Panc1 (cell line): ENCODE measurements at regions not wholly inside any gene's neighbourhood (a gene's known extent, or its start where the extent isn't known, plus 50 kb on each side); places are given as distances from the start of the nearest gene placed in this dataset.

Experiments used
- CTCF ChIP-seq: fragments of 450-650 bp; IDR thresholded peaks from 2 replicates; pipeline ENCODE4 v1.5.1; 2017; ENCODE audit warnings: mild to moderate bottlenecking
- POLR2AphosphoS5 ChIP-seq: IDR thresholded peaks from 2 replicates; pipeline ENCODE4 v1.6.1; 2012; ENCODE audit warnings: mild to moderate bottlenecking, low read depth, low read length, moderate library complexity
- REST ChIP-seq, 2 experiments: IDR thresholded peaks; 2 replicates each; pipeline ENCODE4 v1.6.1; 2011 to 2012; ENCODE audit warnings: low read depth in 2 of 2, control low read depth in 1 of 2, low read length in 1 of 2, mild to moderate bottlenecking in 1 of 2, moderate library complexity in 1 of 2; ENCODE audit not compliant: insufficient read depth in 1 of 2
- SIN3A ChIP-seq: IDR thresholded peaks from 2 replicates; pipeline ENCODE4 v1.6.1; 2012; ENCODE audit warnings: low read depth, mild to moderate bottlenecking, low read length, moderate library complexity, borderline replicate concordance; ENCODE audit not compliant: insufficient read depth

- TF ChIP-seq CTCF (no peak), POLR2AphosphoS5 (no peak), SIN3A (no peak), REST (IDR thresholded peaks at IDR 0.05; ENCODE audit: insufficient read depth in 1 of 2, low read depth in 2 of 2, low read length in 1 of 2) (no peak)
Observed at GRCh38 chr15:95503640-95504225, 826.8 kb upstream of the NR2F2 start.
